Body of pancreas (tissue), 4 donors: ENCODE measurements at regions not wholly inside any gene's neighbourhood (a gene's known extent, or its start where the extent isn't known, plus 50 kb on each side); places are given as distances from the start of the nearest gene placed in this dataset.

Source experiments
- CTCF ChIP-seq, 7 experiments: fragments of 450-650 bp in 4 of 7; fragments of 200-600 bp in 3 of 7; sonication (generic) in 3 of 7; IDR thresholded peaks; one replicate each; pipeline ENCODE4 v1.5.1; 2016 to 2019; ENCODE audit warnings: antibody characterized with exemption in 7 of 7
- POLR2A ChIP-seq, 3 donors: fragments of 450-650 bp; IDR thresholded peaks; one replicate each; pipeline ENCODE4 v1.6.1; 2016; ENCODE audit warnings: antibody characterized with exemption in 3 of 3, mild to moderate bottlenecking in 2 of 3

- TF ChIP-seq CTCF (IDR thresholded peaks at IDR 0.05) (no peak), POLR2A (IDR thresholded peaks at IDR 0.05) (no peak)
These were observed 116.6 kb downstream of the BUB3 start for GRCh38 chr10:123270806-123271205.
